Right ventricle myocardium inferior (tissue), 1 donor: ENCODE measurements at regions not wholly inside any gene's neighbourhood (a gene's known extent, or its start where the extent isn't known, plus 50 kb on each side); places are given as distances from the start of the nearest gene placed in this dataset.
A peak's percentile ranks its signal among the peaks of the same experiment; 100 is the strongest.

Experiments used
- ATAC-seq: fragments of 200-7000 bp; cut with Tn5 transposase; one replicate; pipeline ENCODE4 v1.9.1; 2020; ENCODE audit warnings: mild to moderate bottlenecking, moderate library complexity
- DNase-seq: peaks from one replicate; pipeline ENCODE4 v3.0.0; 2021; ENCODE audit errors: missing footprints
- intact Hi-C: fragments of 100-400 bp; cut with DNase I; formaldehyde crosslinking; loops from one replicate; pipeline ENCODE4 v1.11.0; 2022
- donor health status: DM: no; HTN: yes; CAD: no; lungs with severe emphysema.

DNA sequence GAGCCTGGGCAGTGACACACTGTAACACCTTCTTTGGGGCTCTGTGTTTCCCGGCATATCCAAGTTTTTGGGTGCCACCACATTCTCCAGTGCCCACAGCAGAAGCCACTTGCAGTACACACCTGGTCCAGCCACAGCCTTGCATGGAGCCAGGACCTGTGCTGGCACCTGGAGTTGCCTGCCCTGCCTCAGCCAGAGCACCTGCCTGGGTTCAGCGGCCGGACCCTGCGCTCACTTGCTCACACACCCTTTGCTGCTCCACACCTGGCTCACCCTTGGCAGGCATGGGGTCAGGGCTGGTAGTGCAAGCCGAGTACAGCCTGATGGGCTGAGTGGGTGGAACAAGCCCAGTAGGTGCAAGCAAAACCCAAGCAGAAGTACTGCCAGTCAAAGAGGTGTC lies 1511.1 kb downstream of the TECRL start:
- intact Hi-C loops: no loop called here
- ATAC-seq: no peak

DNA sequence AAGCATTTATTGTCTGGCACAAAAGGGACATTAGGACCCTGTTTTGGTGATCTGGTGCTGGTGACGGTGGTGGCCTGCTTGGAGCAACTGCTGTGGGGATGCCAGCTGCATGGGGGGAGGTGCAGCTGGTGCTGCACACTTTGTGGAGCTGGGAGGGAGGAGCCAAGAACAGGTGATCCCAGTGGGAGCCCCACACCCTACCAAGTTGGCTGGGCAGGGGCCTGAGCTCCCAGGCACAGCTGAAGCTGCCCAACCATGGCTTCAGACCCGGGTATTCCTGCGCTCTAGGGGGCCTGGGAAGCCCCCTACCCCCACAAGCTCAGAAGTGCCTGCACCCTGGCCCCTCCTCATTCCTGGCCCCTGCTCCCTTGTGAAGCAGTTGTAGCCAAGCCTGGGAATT lies 1512.5 kb downstream of the TECRL start:
- intact Hi-C loops: no loop called here
- DNase-seq (no peak), ATAC-seq (no peak)

More for the DNA sequence above, 1511.1 kb downstream of the TECRL start:
- DNase-seq: peak; percentile 25

DNA sequence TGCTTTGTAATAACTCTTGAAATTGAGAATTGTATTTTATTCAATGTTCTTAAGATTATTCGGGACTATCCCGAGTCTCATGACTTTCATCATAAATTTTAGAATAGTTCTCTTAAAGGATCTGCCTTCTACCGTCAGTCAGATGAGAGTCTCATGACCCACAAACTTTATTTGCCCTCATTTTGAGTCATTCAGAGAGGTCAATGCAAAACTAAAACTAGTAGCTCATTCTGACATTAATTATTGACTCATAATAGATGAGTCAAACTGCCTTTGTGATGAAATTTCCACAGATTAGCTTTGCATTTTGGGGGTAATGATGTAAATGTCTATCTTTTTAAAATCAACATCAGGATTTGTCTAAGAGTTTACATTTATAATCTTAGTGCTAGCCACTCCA lies 1527.3 kb downstream of the TECRL start:
- DNase-seq (no peak), ATAC-seq (no peak)
- intact Hi-C loops: no loop called here

DNA sequence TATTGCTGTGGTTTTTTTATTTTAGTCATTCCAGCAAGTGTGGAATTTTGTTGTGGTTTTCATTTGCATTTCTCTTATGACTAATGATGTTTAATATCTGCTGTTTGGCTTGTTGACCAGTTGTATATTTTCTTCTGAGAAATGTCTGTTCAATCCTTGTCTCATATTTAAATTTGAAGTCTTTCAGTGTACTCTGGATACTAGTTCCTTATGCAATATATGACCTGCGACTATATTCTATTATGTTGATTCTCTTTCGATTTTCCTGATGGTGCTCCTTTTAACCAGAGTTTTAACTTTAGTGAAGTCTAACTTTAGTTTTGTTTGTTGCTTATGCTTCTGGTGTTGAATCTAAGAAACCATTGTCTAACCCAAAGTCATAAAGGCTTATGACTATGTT lies 1528.0 kb downstream of the TECRL start:
- no peak for DNase-seq
- intact Hi-C loops: no loop called here

DNA sequence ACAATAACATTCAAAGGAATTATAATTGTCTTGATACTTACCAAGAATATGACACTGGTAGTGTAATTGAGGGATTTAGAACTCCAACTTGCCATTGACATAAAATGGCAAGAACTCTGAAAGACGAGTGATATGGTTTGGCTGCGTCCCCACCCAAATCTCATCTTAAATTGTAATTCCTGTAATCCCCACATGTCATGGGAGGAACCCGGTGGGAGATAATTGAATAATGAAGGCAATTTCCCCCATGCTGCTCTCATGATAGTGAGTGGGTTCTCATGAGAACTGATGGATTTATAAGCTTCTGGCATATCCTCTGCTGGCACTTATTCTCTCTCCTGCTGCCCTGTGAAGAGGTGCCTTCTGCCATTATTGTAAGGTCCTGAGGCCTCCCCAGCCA lies 1536.4 kb downstream of the TECRL start:
- intact Hi-C loops: no loop called here
- ATAC-seq (no peak), DNase-seq (no peak)

More for the DNA sequence above, 1528.0 kb downstream of the TECRL start:
- ATAC-seq: no peak

DNA sequence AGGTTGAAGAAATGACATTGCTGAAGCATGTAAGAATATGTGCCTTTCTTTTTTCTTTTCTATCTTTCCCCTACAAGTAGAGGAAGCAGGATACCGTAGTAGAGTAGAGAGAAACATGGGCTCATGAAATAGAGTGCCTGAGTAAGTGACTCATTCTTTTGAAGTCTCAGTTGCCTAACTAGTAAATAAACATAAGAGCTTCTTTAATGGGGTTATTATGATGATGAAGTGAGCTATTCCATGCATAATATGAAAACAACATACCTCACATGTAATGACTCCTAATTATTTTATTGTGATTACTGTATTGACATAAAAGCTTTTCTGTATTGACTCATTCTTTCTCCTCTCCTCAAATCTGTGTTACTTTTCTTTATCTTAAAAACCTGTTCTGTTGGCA lies 1538.2 kb downstream of the TECRL start:
- no peak for ATAC-seq
- DNase-seq: no peak
- intact Hi-C loops: no loop called here

DNA sequence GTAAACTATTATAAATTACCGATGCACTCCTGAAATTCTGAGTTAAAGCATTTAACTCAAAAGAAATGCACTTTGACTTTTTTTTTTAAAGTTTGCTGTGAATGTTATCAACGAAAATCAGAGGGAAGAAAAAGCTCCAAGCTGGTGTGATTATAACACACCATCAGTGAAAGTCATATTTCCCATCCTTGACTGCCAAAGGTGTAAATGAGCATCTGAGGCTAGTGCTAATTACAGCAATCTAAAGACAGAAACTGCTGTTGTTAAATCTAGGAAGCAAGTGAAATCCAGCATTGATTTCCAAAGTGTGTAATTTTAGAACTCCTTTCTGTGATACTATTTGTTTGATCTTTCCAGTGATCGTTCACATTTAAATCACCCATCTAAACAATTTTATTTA lies 1538.8 kb downstream of the TECRL start:
- DNase-seq (no peak), ATAC-seq (no peak)
- intact Hi-C loops: no loop called here

DNA sequence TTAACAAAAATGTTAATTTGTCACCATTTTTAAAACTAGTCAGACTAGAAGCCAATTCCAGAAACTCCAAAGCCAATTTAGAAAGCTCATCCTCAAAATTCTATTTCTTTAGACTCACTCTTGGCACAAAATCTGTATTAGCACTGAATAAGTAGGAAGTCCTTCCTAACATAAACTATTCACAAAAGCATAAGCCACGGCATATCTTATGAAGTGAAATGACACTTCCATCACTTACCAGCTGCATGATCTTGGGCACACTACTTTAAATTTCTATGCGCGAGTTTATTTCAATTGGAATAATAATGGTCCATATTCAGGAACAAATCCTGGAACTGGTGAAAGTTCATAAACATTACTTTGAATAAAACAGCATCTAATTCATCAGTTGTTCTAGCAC lies 1544.0 kb downstream of the TECRL start:
- ATAC-seq (no peak), DNase-seq (no peak)
- intact Hi-C loops: no loop called here

DNA sequence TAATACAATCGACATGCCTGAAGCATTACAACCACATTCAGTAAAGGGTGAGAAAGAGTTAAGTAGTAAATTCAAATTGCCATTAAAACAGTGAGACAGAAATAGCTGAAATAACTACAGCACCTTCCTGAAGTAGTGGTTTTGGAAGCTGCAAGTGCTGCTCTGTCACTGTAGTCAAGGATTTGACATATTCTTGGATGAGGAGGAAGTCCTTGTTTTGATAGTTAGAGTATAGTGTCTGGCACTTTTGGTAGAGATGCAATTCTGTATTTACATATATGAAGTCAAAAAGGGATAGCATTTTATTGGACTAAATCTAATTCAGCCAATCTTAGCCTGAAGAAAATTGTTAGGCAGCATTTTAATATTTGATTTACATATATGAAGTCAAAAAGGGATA lies 1559.6 kb downstream of the TECRL start:
- intact Hi-C loops: no loop called here
- ATAC-seq (no peak), DNase-seq (no peak)

DNA sequence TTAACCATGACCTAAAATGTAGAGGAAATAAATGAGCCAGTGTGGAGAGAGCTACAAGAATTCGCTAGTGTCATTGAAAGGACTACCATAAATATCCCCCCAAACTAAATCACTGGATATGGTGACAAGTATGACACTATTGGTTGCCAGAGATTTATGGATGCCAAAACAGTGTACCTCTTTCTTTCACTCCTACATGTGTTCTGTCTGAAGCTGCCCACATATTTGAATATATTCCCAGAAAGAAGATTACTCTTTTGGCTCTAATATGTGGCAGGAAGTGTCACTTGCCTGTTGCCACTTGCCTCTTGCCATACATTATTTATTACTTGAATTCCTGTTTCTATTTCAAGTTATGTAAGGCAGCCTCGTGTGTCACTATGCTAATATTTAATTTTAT lies 1573.6 kb downstream of the TECRL start:
- ATAC-seq (no peak), DNase-seq (no peak)
- intact Hi-C loops: no loop called here

DNA sequence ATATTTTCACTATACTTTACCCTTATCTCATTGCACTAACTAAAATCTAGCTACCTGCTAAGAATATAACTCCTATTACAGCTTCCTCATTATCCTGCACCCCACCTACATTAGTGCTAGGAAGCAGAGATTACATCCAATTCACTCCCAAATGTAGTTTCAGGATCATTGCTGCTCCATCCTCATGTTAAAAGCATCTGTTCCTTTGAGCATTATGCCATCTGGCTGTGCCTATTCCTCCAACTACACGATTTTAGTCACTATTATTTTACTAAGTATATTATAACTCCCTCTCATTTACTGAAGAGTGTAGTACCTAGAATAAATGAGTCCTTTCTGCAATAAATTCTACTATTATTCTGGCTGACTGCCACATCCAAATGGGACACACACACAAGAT lies 1586.9 kb downstream of the TECRL start:
- DNase-seq: no peak
- intact Hi-C loops: no loop called here
- no peak for ATAC-seq

DNA sequence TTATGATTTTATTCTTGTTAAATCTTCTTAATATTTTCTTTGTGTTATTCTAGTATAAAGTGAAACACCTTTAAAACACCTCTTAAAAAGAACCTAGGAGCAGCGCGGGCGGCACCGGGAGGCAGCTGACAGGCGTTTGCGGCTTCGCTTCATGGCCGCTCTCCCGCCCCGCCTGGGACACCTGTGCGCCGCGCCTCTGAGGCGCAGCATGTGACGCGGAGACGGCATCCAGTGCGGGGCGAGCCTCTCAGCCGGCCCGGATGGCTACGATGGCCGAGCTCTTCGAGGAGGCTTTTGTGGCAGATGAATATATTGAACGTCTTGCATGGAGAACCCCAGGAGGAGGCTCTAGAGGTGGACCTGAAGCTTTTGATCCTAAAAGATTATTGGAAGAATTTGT lies 1592.7 kb downstream of the TECRL start:
- no peak for ATAC-seq
- intact Hi-C loops: no loop called here
- peak; percentile 5 for DNase-seq

DNA sequence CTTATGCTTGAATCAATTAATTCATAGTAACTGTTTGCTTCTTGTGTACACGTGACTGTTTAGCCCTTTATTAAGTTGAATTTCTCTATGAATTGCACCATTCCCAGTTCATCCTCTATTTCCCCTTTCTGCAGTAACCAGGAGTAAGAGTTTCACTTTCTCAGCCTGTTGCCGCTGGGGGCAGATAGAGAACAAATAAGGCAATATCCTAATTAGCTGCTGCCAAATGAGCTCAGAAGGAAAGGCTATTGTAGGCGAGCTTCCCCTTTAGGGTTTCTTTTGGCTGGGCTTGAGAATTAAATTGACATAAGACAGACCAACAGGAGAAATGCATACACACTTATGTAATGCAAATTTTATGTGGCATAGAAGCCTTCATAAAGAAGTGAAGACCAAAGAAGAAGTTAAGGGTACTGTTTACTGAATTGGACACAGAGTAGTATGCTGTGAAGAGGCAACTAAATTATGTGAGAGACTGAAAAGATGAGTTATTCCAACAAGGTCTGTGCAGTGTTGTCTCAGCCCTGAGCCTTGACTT lies 1594.7 kb downstream of the TECRL start:
- DNase-seq (no peak), ATAC-seq (no peak)
- intact Hi-C loops: no loop called here

DNA sequence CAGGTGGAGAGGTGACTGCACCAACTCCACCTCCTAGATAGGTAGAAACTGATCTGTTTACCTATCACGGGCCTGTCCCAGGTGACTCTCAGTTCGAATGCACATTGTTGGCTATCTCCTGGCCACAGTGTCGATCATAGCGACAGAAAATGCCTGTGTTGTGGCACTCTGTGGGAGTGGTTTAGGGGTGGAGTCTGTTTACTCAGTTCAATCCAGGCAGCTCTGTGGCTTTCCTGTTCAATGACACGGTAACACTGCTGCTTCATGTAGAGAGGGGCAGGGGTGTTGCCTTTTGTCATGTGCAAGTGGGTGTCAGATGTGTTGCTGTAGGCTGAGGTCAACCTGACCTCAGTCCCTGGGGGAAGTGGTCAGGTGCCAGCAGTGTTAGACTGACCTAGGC lies 1602.4 kb downstream of the TECRL start:
- intact Hi-C loops: no loop called here
- ATAC-seq (no peak), DNase-seq (no peak)

DNA sequence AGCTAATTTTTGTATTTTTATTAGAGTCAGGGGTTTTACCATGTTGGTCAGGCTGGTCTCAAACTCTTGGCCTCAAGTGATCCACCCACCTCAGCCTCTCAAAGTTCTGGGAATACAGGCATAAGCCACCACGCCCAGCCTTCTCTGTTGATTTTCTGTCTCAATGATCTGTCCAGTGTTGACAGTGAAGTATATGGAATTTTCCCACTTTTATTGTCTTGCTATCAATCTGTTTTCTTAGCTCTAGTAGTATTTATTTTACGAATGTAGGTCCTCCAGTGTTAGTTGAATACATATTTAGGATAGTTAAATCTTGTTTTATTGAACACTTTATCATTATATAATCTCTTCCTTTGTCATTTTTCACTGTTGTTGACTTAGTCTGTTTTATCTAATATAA lies 1603.9 kb downstream of the ADGRL3 start:
- no peak for DNase-seq
- intact Hi-C loops: no loop called here
- no peak for ATAC-seq

DNA sequence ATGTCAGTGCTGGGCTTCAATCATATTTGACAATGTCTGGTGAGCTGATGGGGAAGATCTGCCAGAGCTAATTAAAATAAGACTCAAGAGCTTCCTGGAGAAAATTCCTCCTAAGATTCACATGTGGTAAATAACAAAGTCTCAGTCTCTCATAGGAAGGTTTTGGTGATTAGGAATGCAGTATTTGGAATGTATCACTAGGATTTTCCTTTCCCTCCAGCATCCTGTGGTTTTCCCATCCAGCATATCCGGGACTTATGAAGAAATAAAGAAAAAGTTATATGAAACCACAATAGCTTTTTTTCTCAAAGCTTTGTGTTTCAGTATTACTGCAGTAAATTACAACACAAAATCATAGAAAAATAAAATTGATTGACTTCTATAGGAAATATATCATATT lies 1597.1 kb downstream of the ADGRL3 start:
- intact Hi-C loops: no loop called here
- no peak for ATAC-seq

DNA sequence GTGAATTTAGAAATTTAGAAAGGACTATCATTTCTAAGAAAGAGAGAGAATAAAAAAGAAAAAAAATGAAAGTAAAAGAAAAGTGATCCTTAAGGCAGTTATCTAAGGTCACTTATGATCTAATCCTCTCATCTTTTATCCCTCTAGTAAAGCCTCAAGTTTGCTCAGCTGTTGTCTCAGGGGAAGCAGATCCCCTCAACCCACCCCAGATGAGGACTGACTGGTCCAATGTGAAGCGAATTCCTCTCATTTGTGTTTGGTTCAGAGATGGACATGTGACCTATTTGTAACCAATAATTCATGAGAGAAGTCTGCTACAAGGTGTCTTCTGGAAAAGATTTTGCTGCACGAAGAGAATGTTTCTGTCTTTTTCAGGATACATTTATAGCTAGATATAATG lies 1591.3 kb downstream of the ADGRL3 start:
- intact Hi-C loops: no loop called here
- DNase-seq (no peak), ATAC-seq (no peak)

More for the DNA sequence above, 1597.1 kb downstream of the ADGRL3 start:
- no peak for DNase-seq

DNA sequence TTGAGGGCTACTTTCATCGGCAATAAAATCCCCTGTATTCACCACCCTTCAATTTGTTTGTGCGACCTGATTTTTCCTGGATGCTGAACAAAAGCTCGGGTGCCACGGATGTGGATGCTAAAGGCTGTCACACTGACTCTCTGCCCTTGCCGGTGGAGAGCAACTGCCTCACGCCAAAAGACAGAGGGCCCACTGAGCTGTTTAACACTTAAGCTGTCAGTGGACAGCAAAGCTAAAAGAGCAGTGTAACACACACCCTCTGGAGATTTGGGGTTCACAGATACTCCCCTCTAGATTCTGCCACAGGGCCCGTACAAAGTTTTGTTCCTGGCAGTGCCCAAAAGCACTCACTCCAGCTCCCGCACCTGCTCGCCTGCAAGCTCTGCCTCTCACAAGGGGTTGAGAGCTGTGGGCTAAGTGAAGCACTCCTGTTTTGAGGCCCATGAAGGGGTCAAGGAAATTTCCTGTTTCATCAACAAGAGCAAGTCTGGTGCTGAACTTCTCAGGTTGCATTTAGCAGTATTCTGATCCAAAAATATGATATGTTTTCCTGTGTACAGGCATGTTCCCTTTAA lies 1571.9 kb downstream of the ADGRL3 start:
- DNase-seq: no peak
- ATAC-seq: no peak
- intact Hi-C loops: no loop called here

DNA sequence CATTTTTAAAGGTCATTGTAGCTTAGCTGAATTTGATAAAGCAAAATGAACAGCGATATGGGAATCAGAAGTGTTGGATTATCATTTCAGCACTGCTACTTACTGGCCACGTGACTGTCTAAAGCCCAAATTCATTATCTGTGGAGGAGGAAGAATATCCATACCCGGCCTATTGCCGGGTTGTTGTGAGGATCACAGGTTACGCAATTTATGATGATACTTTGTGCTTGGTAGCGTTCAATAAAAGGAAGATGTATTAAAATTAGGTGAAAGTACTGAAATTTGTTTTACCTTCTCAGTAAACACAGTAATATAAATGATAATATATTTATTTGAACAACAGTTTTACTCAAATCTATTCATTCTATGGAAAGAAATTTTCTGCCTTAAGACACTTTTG lies 1540.2 kb downstream of the ADGRL3 start:
- intact Hi-C loops: no loop called here
- DNase-seq (no peak), ATAC-seq (no peak)

DNA sequence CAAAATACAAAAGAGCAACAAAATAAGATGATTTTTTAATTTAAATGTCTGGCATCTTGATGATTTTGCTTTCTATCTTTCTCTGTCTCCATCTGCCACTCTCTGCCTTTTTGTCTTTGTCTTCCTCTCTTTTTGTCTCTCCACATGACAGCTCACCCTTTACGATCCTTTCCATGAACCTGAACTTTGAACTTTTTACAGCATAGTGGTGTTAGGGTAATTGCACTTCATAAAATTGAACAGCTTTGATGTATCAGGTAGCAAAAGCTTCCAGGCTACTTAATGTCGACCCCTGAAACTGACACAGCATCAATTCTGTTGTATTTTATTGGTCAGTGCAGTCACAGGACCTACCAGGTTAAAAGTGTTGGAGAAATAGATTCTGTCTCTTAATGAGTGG lies 1517.0 kb downstream of the ADGRL3 start:
- intact Hi-C loops: no loop called here
- ATAC-seq (no peak), DNase-seq (no peak)

DNA sequence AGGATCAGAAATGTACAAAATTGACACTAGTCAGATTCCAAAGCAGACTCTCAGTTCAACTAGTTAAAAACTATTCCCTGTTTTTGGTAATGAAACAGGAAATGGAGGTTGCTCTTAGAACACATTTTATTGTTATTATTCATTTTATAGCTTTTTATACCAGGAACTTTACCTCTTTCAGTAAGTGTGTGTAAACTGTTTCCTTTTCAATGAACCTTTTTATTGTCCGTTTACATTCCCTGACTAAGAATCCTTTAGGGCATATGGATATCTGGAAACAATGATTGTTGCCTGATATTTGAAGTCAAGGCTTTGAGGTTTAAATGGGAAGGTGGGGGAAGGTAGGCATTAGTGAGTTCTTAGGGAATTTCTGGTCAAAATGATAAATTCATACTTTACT lies 1511.4 kb downstream of the ADGRL3 start:
- intact Hi-C loops: loop anchor here (2.0 kb wide), 1 partner anchor 117 kb away; no protein-coding TSS in a partner anchor
- DNase-seq (no peak), ATAC-seq (no peak)
